ENCODE measurements at regions not wholly inside any gene's neighbourhood (a gene's known extent, or its start where the extent isn't known, plus 50 kb on each side); places are given as distances from the start of the nearest gene placed in this dataset.

DNA sequence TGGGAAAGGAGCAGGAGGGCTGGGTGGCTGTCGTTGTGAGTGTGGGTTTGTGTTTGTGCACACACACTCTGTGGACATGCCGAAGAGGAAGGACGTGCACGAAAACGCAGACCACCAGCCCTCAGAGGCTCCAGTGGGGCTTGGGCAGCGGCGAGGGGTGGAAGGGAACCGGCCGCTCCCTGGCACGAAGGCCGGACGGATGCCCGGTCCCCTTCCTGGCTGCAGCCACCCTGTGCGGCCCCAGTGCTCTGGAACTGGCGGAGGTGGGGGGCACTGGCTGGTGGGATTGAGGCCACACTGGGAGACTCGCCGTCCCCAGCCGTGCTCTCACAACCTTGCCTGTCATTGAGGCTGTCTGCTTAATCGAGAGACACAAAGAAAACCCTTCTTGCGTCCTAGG, 852.6 kb upstream of the SALL3 start:
- no peak for DNase-seq

DNA sequence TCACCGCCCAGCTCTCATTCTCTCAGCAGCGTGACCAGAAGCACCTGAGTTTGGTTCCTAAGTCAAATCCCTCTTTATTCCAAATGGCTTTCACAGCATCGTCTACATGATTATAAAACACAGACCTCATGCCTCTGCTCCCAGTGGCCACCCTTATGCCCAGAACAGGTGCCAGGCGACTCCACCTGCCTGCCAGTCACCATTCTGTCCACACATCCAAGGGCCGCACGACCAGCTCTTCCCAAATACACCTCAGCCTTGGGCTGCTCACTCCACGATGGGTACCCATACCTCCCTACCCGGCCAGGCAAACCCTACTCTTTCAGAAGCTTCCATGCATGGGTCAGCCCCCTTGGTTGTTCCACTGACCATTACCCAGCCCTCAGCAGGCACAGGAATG, 851.6 kb upstream of the SALL3 start:
- no peak for DNase-seq

DNA sequence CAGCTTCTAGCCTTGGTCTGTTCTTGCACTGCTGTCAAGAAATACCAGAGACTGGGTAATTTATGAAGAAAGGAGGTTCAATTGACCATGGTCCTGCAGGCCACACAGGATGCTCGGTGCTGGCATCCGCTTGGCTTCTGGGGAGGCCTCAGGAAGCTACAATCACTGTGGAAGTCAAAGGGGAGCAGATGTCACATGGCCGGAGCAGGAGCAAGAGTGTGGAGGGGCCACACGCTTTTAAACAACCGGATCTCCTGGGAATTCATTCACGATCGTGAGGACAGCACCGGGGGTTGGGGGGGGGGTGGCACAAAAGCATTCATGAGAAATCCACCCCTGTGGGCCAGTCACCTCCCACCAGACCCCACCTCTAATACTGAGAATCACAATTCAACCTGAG, 850.4 kb upstream of the SALL3 start:
- no peak for DNase-seq

- DNase-seq = no peak
Observed at GRCh38 chr18:78130232-78131195, 849.1 kb upstream of the SALL3 start.

GRCh38 chr18:78133729-78134128, 845.9 kb upstream of the SALL3 start:
- DNase-seq = no peak

DNA sequence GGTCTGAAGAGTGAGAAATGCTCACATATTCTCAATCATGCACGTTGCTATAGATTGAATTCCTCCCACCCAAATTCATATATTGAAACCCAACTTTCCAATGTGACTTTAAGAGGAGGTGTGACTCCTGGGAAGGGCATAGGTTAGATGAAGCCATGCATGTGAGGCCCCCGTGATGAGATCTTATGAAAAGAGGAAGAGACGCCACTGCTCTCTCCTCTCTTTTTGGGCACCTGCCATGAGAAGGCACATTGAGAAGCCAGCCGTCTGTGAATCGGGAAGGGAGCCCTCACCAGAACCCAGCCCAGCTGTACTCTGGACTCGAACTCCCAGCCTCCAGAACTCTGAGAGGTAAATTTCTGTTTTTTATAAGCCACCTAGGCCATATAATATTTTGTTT, 842.6 kb upstream of the SALL3 start:
- no peak for DNase-seq

GRCh38 chr18:78138983-78139496, 840.6 kb upstream of the SALL3 start:
- no peak for DNase-seq

DNA sequence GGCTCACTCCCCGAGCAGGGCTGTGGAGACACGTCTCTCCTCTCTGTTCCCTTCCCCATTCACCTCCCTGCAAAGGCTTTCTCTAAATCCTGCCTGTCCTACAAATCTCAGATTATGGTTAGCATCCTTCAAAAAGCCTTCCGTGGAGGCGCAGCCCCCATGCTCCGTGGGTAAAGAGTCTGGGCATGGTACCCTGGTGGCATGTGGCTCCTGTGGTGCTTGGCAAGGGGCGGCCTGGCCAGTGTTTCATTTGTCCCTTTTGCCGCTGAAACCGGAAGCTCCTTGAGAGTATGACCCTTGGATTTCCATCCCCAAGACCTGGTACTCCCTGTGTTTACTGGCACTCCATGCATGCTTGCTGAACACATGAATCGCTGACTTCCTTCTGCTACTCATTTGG, 839.3 kb upstream of the SALL3 start:
- no peak for DNase-seq

- no peak for DNase-seq
Observed at GRCh38 chr18:78144669-78145068, 834.9 kb upstream of the SALL3 start.

GRCh38 chr18:78145096-78145495, 834.5 kb upstream of the SALL3 start:
- DNase-seq = no peak

GRCh38 chr18:78146136-78147085, 833.2 kb upstream of the SALL3 start:
- no peak for DNase-seq

- DNase-seq = no peak
Observed at GRCh38 chr18:78150590-78150989, 829.0 kb upstream of the SALL3 start.

- no peak for DNase-seq
Observed at GRCh38 chr18:78151234-78151633, 828.4 kb upstream of the SALL3 start.

DNA sequence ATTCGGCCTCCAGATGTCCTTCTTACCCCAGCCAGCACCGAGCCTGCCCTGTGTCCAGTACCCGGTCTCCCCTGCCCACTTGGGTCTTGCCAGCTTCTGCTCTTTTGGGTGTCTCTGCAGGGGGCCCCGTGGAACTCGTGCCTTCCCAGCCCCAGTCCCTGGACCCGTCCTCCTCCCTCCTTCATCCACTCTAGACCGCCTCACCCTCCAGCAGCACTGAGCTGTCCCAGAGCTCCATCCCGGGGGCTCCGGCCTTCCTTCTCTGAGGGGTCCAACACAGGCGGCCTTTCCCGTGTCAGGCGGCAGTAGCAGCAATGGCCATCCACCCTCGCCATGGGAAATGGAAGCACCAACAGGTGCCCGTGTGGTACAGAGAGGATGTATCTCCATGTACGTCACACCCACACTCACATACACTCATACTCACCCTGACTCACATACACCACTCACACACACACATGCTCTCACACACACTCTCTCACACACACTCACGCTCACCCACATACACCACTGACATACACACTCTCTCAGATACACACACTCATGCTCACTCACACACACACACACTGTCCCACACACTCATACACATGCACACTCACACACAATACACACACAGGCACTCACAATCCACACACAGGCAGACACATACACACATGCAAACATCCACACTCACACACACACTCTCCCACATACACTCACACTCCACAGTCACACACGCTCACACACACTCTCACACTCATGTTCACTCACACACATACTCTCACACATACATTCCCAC, 827.5 kb upstream of the SALL3 start:
- DNase-seq = no peak

DNA sequence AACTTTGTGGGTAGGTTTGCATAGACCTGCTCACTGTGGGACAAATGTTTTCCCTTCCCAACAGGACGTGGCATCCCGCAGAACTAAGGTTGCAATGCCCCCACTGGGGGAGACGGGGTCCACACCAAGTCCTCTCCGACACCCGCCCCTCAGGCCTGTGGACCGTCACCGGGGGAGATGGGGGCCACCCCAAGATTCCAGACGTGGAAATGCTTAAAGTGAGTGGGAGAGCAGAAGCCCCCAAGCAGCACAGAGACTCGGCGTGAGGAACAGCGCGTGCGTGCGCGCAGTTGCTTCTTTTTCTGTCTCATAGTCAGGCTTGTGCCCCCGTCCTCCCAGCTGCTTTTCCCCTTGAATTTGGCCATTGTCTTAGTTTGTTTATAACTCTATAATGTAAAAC, 826.3 kb upstream of the SALL3 start:
- DNase-seq = no peak

DNA sequence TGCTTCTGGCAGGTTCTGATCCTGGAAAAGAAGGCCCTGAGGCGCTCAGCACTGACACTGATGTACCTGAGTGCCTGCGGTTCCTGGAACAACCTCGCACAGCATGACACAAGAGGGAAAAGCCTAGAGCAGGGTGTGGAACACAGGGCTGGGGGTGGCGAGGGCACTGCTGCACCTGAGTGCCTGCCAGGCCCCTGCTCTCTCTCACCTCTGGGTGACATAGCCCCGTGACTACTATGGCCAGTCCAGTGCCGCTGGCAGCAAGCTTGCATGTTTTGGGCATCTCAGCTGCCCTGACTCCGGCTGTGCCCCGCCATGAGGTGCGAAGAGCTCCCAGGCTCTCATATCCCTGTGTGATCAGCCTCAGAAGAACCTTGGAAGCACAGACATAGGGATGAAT, 825.2 kb upstream of the SALL3 start:
- DNase-seq = no peak

DNA sequence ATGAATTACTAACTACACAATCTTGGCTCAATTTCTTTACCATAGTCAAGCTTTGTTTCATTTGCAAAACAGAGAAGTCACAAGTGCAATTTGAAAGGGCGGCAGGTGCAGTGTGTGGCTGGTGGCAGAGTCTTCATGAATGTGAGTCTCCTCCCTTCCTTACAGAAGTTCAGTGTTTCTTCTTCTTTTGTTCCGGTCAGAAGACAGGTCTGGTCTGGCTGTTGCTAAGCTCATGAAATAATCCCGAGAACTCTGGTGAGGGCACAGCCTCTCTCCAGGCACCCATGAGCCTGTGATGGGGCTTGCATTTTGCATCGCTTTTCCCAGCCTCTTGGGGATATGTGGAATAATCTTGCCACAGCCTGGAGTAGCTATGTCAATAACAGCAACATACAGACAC, 824.8 kb upstream of the SALL3 start:
- no peak for DNase-seq

DNA sequence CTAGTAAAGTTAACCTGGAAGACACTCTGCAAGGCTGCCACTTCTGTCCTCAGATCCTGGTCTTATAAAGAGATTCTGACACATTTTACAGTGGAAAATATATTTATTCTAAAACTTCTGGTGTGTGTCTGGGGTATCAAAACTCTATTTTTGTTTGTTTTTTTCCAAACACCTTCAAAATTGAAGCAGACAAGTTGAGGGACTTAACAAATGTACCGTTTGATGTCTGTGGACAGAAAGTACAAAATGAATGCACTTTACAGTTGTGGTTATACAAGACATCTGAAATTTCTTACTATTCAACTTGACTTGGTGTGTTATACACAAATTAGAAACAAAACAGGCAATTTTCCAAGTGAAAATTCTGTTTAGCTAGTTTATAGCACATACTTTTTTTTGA, 823.2 kb upstream of the SALL3 start:
- no peak for DNase-seq

DNA sequence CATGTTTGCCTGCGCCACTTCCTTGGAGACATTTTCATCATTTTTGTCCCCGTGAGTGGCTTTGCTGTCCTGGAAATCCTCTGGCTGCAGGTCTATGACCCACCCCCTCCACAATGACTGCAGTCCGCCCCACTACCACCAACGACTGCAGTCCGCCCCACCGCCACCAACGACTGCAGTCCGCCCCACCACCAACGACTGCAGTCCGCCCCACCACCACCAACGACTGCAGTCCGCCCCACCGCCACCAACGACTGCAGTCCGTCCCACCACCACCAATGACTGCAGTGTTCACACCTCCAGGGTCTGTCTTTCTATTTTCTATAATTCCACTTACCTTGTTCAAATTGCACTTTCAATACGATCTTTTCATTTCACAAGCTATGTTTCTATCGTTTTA, 820.7 kb upstream of the SALL3 start:
- DNase-seq = no peak

- DNase-seq = no peak
Observed at GRCh38 chr18:78159397-78159796, 820.2 kb upstream of the SALL3 start.

DNA sequence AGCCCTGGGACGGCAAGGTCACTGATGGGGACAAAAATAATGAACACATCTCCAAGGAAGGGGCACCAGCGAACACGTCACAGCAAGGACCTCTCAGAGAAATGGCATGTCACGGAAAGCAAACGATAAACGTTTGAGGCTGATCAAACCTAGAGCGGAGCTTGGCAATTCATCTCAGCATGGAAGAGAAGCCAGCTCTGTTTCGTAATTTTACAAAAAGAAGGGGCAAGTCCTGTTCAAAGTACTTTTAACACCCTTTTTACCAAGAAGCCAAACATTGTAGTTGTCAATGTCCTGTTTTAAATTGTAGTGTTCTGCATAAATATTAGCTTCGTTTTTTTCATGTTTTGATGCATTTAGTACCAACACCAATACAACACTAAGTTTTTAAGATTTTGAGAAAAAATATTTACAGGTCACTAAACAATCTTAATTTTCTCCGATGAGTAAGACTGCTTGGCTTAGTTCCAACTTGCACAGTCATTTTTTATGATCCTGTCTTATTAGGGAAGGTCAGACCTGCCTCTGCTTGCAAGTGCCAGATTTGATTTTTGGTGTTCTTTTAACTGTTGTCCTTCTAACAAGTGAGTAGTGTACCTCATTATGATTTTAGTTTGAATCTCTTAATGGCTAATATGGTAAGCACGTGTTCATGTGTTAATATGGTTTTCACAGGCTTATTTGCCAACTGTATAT, 818.5 kb upstream of the SALL3 start:
- DNase-seq = no peak

- no peak for DNase-seq
Observed at GRCh38 chr18:78165525-78165924, 814.1 kb upstream of the SALL3 start.
